ENCODE measurements at regions not wholly inside any gene's neighbourhood (a gene's known extent, or its start where the extent isn't known, plus 50 kb on each side); places are given as distances from the start of the nearest gene placed in this dataset.

DNA sequence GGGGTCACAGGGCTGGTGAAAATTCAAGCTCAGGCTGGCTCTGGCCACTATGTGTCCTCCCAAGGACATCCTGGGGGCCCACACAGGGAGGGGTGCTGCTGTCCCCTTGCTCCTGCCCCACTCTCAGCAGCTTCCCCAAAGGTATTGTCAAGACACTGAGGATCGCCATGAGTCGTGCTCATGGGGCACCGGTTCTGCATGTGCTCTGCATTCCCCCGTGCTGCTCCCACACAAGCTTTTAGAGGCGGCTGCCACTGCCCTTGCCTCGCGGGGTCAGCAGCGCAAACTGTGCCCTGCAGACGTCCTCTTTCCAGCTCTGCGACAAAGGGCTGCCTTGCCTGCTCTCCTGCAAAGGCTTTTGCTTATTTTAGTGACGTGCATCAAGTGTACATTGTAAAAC is 179.8 kb downstream of the ERMARD start:
- intact Hi-C loops (cut with micrococcal nuclease) (loop anchor here (10.0 kb wide), 1 partner anchor 206 kb away; the partner anchor contains the start of gene PHF10), dilution Hi-C loops (cut with MboI; ENCODE audit: extremely low pct_ligation_motif_present, low sequenced_read_pairs) (no loop called here)
- BruUV-seq (replicated peaks): no TSS peak
- H3K4me1 ChIP-seq (ENCODE audit: control insufficient read depth, extremely low read depth, insufficient read depth, low read length): peaks cover 25% of the 10 kb centered on the region
- no peak overlapping the region for H3K9ac ChIP-seq (replicated peaks; ENCODE audit: extremely low read depth, insufficient read depth, low read length)
- no peaks in the 10 kb centered on the region for H3K9me3 ChIP-seq (replicated peaks; ENCODE audit: control insufficient read depth, insufficient read depth, low read length)
- TF ChIP-seq EZH2 (IDR thresholded peaks at IDR 0.05; ENCODE audit: borderline replicate concordance, low read depth, low read length, severe bottlenecking) (no peak), FOS (IDR thresholded peaks at IDR 0.05; ENCODE audit: borderline replicate concordance, insufficient read depth, low read length) (no peak), JUN (IDR thresholded peaks at IDR 0.05; ENCODE audit: borderline replicate concordance, insufficient read depth, insufficient read length, low read depth) (no peak), POLR2A (IDR thresholded peaks at IDR 0.05; ENCODE audit: low read depth, low read length) (no peak), POLR2AphosphoS5 (IDR thresholded peaks at IDR 0.05; ENCODE audit: insufficient read depth, low read depth, low read length) (no peak), GATA2 (IDR thresholded peaks at IDR 0.05; ENCODE audit: insufficient read depth, insufficient read length, low read depth, low read length) (no peak), MYC (IDR thresholded peaks at IDR 0.05; ENCODE audit: low read depth, low read length) (no peak)
- TF ChIP-seq, protein P1, sequence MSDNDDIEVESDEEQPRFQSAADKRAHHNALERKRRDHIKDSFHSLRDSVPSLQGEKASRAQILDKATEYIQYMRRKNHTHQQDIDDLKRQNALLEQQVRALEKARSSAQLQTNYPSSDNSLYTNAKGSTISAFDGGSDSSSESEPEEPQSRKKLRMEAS (IDR thresholded peaks at IDR 0.05; ENCODE audit: insufficient read depth, insufficient read length): no peak
- TF ChIP-seq, protein P2, sequence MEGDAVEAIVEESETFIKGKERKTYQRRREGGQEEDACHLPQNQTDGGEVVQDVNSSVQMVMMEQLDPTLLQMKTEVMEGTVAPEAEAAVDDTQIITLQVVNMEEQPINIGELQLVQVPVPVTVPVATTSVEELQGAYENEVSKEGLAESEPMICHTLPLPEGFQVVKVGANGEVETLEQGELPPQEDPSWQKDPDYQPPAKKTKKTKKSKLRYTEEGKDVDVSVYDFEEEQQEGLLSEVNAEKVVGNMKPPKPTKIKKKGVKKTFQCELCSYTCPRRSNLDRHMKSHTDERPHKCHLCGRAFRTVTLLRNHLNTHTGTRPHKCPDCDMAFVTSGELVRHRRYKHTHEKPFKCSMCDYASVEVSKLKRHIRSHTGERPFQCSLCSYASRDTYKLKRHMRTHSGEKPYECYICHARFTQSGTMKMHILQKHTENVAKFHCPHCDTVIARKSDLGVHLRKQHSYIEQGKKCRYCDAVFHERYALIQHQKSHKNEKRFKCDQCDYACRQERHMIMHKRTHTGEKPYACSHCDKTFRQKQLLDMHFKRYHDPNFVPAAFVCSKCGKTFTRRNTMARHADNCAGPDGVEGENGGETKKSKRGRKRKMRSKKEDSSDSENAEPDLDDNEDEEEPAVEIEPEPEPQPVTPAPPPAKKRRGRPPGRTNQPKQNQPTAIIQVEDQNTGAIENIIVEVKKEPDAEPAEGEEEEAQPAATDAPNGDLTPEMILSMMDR (IDR thresholded peaks at IDR 0.05; ENCODE audit: extremely low read depth in 1 of 2, insufficient read depth in 1 of 2, low read depth in 1 of 2, low read length in 2 of 2): no peak
- H2AFZ ChIP-seq (ENCODE audit: low read depth, low read length): no peak overlapping the region
- no peak overlapping the region for H3K4me3 ChIP-seq (replicated peaks in 1 of 3; ENCODE audit: insufficient read depth in 1 of 3, low read depth in 1 of 3, low read length in 3 of 3)
- no peaks in the 10 kb centered on the region for H4K20me1 ChIP-seq (replicated peaks; ENCODE audit: control insufficient read depth, extremely low read depth, insufficient read depth, low read length)
- FAIRE-seq: no peak
- CTCF ChIA-PET: interaction anchor here (0.8 to 3.7 kb wide), 3 partner anchors 26 to 141 kb away, joined by 4 to 53 read pairs (median 4); no protein-coding TSS in a partner anchor
- POLR2A ChIA-PET: no interaction called here
- no peaks in the 10 kb centered on the region for H3K36me3 ChIP-seq (ENCODE audit: control insufficient read depth in 2 of 2, extremely low read depth in 1 of 2, insufficient read depth in 2 of 2, low read length in 2 of 2)
- no peak overlapping the region for H3K4me2 ChIP-seq (ENCODE audit: insufficient read depth, low read length)
- H3K27ac ChIP-seq (ENCODE audit: insufficient read depth, low read depth, low read length): no peak overlapping the region
- no peaks in the 10 kb centered on the region for H3K9me1 ChIP-seq (replicated peaks; ENCODE audit: control insufficient read depth, extremely low read depth, insufficient read depth, low read length)
- H3K79me2 ChIP-seq (ENCODE audit: control insufficient read depth, insufficient read depth, low read length): no peaks in the 10 kb centered on the region
- H3K27me3 ChIP-seq (ENCODE audit: control insufficient read depth in 2 of 2, insufficient read depth in 2 of 2, low read length in 2 of 2): peaks cover 0 to 2% of the 10 kb centered on the region in 2 experiments
- DNase-seq (ENCODE audit: low read depth, low spot score): no peak
